ENCODE measurements at regions not wholly inside any gene's neighbourhood (a gene's known extent, or its start where the extent isn't known, plus 50 kb on each side); places are given as distances from the start of the nearest gene placed in this dataset.

DNA sequence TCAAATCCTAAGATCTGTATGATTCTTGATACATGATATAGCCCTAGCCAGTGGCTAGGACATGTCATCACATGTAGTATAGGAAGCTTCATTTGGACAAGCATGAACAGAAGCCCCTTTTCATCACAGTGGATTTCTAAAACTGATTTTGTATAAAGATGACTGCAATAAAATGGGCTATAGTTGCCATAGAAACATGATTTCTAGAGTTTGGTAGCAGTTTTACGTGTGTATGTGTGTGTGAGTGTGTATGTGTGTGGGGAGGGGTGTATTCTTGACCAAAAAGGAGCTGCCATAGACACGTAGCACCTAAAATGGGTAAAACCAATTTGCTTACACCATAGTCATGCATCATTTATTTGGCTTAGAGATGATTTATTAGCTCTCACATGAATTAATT, 200.5 kb upstream of the CNR1 start:
- no peaks in the 10 kb centered on the region for H3K36me3 Mint-ChIP-seq (ENCODE audit: low read depth)
- no peak overlapping the region for H3K27ac Mint-ChIP-seq
- DNase-seq (no peak), ATAC-seq (no peak)
- H3K9me3 ChIP-seq (ENCODE audit: control insufficient read depth, low read length, poor library complexity, severe bottlenecking), result no peaks in the 10 kb centered on the region
- H3K4me3 Mint-ChIP-seq, result no peak overlapping the region
- peaks cover 24% of the 10 kb centered on the region for H3K27me3 Mint-ChIP-seq
- H3K4me1 Mint-ChIP-seq, result no peaks in the 10 kb centered on the region

GRCh38 chr6:88365656-88366055, 199.5 kb upstream of the CNR1 start:
- DNase-seq (no peak), ATAC-seq (no peak)
- Mint-ChIP-seq H3K36me3 (ENCODE audit: low read depth) (no peaks in the 10 kb centered on the region), H3K27ac (no peak overlapping the region), H3K27me3 (peaks cover 20% of the 10 kb centered on the region), H3K4me1 (no peaks in the 10 kb centered on the region), H3K4me3 (no peak overlapping the region)
- no peaks in the 10 kb centered on the region for H3K9me3 ChIP-seq (ENCODE audit: control insufficient read depth, low read length, poor library complexity, severe bottlenecking)

- no peaks in the 10 kb centered on the region for H3K36me3 Mint-ChIP-seq (ENCODE audit: low read depth)
- no peak for DNase-seq
- no peak overlapping the region for H3K4me3 Mint-ChIP-seq
- H3K27ac Mint-ChIP-seq, result no peak overlapping the region
- ATAC-seq, result no peak
- peaks cover 20% of the 10 kb centered on the region for H3K27me3 Mint-ChIP-seq
- H3K9me3 ChIP-seq (ENCODE audit: control insufficient read depth, low read length, poor library complexity, severe bottlenecking), result no peaks in the 10 kb centered on the region
- H3K4me1 Mint-ChIP-seq, result no peaks in the 10 kb centered on the region
These were observed 199.1 kb upstream of the CNR1 start for GRCh38 chr6:88365230-88365629.

GRCh38 chr6:88361754-88362153, 195.6 kb upstream of the CNR1 start:
- no peaks in the 10 kb centered on the region for H3K4me1 Mint-ChIP-seq
- ATAC-seq (no peak), DNase-seq (no peak)
- H3K27ac Mint-ChIP-seq, result no peak overlapping the region
- no peak overlapping the region for H3K4me3 Mint-ChIP-seq
- H3K27me3 Mint-ChIP-seq, result peaks cover 20% of the 10 kb centered on the region
- no peaks in the 10 kb centered on the region for H3K36me3 Mint-ChIP-seq (ENCODE audit: low read depth)
- no peaks in the 10 kb centered on the region for H3K9me3 ChIP-seq (ENCODE audit: control insufficient read depth, low read length, poor library complexity, severe bottlenecking)

DNA sequence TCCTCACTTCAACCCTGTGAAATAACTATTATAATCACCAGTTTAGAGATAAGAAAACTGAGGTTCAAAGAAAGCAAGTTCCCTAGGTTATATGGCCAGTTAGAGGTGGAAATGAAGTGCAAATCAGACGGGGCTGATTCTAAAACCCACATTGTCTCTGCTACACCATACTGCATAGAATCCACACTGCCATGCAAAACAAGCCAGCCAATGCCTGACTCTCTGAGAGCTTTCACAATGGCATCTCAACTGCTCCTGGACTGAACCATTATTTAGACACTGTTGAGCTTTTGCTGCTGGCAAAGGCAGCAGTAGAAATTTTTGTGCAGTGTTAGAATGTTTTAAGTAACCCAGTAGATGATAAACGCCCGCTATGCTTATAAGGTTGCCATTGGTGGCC, 195.2 kb upstream of the CNR1 start:
- no peak for ATAC-seq
- H3K4me1 Mint-ChIP-seq, result no peaks in the 10 kb centered on the region
- H3K9me3 ChIP-seq (ENCODE audit: control insufficient read depth, low read length, poor library complexity, severe bottlenecking), result no peaks in the 10 kb centered on the region
- no peaks in the 10 kb centered on the region for H3K36me3 Mint-ChIP-seq (ENCODE audit: low read depth)
- H3K27ac Mint-ChIP-seq, result no peak overlapping the region
- H3K4me3 Mint-ChIP-seq, result no peak overlapping the region
- peaks cover 20% of the 10 kb centered on the region for H3K27me3 Mint-ChIP-seq
- DNase-seq, result no peak

- no peaks in the 10 kb centered on the region for H3K4me1 Mint-ChIP-seq
- H3K27me3 Mint-ChIP-seq, result peaks cover 11% of the 10 kb centered on the region
- no peaks in the 10 kb centered on the region for H3K36me3 Mint-ChIP-seq (ENCODE audit: low read depth)
- no peak overlapping the region for H3K27ac Mint-ChIP-seq
- no peak overlapping the region for H3K4me3 Mint-ChIP-seq
- H3K9me3 ChIP-seq (ENCODE audit: control insufficient read depth, low read length, poor library complexity, severe bottlenecking), result no peaks in the 10 kb centered on the region
- no peak for ATAC-seq
- DNase-seq, result no peak
These were observed 194.2 kb upstream of the CNR1 start for GRCh38 chr6:88360203-88360797.

DNA sequence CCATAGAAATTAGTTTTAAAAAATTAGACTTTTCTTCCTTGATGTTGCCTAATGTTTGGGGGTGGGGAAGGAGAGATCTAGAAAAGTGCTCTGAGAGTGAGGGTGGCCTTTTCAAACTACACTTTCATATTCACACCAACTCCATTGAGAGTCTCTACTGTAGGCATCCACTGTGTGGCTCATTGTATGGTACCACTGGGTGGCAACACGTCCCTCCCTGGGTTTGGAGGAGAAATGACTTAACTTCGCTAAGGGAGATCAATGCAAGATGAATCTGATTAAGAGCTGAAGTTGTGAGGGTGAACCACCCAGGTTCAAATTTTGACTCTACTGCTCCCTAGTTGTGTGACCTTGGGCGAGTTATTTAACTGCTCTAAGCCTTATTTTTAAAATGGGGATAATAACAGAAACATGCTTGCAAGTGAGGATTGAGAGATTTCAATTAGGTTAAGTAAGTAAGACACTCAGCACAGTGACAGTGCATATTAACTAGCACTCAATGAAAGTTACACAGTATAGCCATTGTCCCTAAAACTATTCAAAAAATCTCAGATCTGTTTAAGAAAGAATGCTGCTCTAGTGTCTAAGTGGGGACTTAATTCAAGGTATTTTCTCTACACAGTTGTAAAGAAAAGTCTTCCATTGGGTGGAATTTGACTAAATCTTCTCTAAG, 193.5 kb upstream of the CNR1 start:
- no peaks in the 10 kb centered on the region for H3K9me3 ChIP-seq (ENCODE audit: control insufficient read depth, low read length, poor library complexity, severe bottlenecking)
- no peak overlapping the region for H3K27ac Mint-ChIP-seq
- no peaks in the 10 kb centered on the region for H3K36me3 Mint-ChIP-seq (ENCODE audit: low read depth)
- peaks cover 7% of the 10 kb centered on the region for H3K27me3 Mint-ChIP-seq
- DNase-seq (no peak), ATAC-seq (no peak)
- H3K4me1 Mint-ChIP-seq, result no peaks in the 10 kb centered on the region
- no peak overlapping the region for H3K4me3 Mint-ChIP-seq

DNA sequence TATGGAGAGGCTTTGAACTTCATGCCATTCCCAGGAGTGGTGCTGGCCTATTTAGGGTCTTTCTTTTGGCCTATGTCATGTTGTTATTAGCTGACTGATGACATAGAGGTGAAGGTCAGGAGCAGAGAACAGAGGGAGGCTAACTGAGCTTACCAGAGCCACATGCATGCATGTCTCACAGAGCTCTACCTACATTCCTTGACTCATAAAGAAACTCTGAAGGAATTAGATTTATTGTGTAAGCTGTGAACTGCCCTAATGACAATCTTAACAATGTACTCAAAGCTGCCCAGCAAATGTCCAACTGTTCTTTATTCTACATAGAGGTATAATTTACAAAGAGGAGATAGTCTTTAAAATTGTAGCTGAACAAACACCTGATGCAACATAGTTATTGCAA, 192.7 kb upstream of the CNR1 start:
- no peak for ATAC-seq
- H3K27me3 Mint-ChIP-seq, result peaks cover 7% of the 10 kb centered on the region

GRCh38 chr6:88349511-88349910, 183.4 kb upstream of the CNR1 start:
- no peaks in the 10 kb centered on the region for H3K9me3 ChIP-seq (ENCODE audit: control insufficient read depth, low read length, poor library complexity, severe bottlenecking)
- no peak for DNase-seq
- no peaks in the 10 kb centered on the region for H3K36me3 Mint-ChIP-seq (ENCODE audit: low read depth)
- peaks cover 18% of the 10 kb centered on the region for H3K27me3 Mint-ChIP-seq
- no peak for ATAC-seq
- H3K4me3 Mint-ChIP-seq, result no peak overlapping the region
- no peaks in the 10 kb centered on the region for H3K4me1 Mint-ChIP-seq
- no peak overlapping the region for H3K27ac Mint-ChIP-seq

More for the DNA sequence above, 192.7 kb upstream of the CNR1 start:
- no peaks in the 10 kb centered on the region for H3K9me3 ChIP-seq (ENCODE audit: control insufficient read depth, low read length, poor library complexity, severe bottlenecking)
- no peaks in the 10 kb centered on the region for H3K4me1 Mint-ChIP-seq
- H3K36me3 Mint-ChIP-seq (ENCODE audit: low read depth), result no peaks in the 10 kb centered on the region
- no peak overlapping the region for H3K4me3 Mint-ChIP-seq
- DNase-seq, result no peak
- H3K27ac Mint-ChIP-seq, result no peak overlapping the region

GRCh38 chr6:88342336-88342735, 176.2 kb upstream of the CNR1 start:
- no peaks in the 10 kb centered on the region for H3K36me3 Mint-ChIP-seq (ENCODE audit: low read depth)
- H3K9me3 ChIP-seq (ENCODE audit: control insufficient read depth, low read length, poor library complexity, severe bottlenecking), result no peaks in the 10 kb centered on the region
- ATAC-seq (no peak), DNase-seq (no peak)
- H3K27ac Mint-ChIP-seq, result no peak overlapping the region
- no peaks in the 10 kb centered on the region for H3K4me1 Mint-ChIP-seq
- H3K4me3 Mint-ChIP-seq, result no peak overlapping the region
- H3K27me3 Mint-ChIP-seq, result peaks cover 11% of the 10 kb centered on the region

GRCh38 chr6:88339761-88340160, 173.6 kb upstream of the CNR1 start:
- no peaks in the 10 kb centered on the region for H3K9me3 ChIP-seq (ENCODE audit: control insufficient read depth, low read length, poor library complexity, severe bottlenecking)
- no peaks in the 10 kb centered on the region for H3K27me3 Mint-ChIP-seq
- ATAC-seq (no peak), DNase-seq (no peak)
- no peaks in the 10 kb centered on the region for H3K36me3 Mint-ChIP-seq (ENCODE audit: low read depth)
- H3K27ac Mint-ChIP-seq, result no peak overlapping the region
- H3K4me1 Mint-ChIP-seq, result no peaks in the 10 kb centered on the region
- H3K4me3 Mint-ChIP-seq, result no peak overlapping the region

- Mint-ChIP-seq H3K27me3 (peaks cover 45% of the 10 kb centered on the region), H3K27ac (no peak overlapping the region), H3K4me3 (no peak overlapping the region), H3K4me1 (no peaks in the 10 kb centered on the region), H3K36me3 (ENCODE audit: low read depth) (peaks cover 3% of the 10 kb centered on the region)
- H3K9me3 ChIP-seq (ENCODE audit: control insufficient read depth, low read length, poor library complexity, severe bottlenecking), result no peaks in the 10 kb centered on the region
- no peak for ATAC-seq
- DNase-seq, result no peak
These were observed 155.2 kb upstream of the CNR1 start for GRCh38 chr6:88321306-88321705.

DNA sequence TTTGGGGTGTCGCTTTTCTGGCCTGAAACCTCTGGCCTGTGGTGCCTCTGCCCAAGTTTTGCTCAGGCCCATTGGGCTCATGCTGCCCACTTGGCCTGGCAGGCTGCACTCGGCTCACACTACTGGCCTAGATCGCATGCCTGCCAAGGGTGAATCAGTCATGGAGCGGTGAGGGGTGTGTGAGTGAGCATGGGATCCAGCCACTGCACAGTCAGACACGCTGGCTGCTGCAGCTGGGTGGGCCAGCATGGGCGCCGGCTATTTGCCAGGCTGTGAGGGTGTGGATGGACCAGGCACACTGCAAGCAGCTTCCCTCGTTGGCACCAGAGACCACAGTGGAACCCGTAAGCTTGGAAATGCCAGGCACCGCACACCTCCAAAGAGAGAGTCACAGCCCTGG, 145.4 kb upstream of the CNR1 start:
- Mint-ChIP-seq H3K27me3 (peaks cover 20% of the 10 kb centered on the region), H3K27ac (no peak overlapping the region), H3K4me3 (no peak overlapping the region), H3K36me3 (ENCODE audit: low read depth) (no peaks in the 10 kb centered on the region), H3K4me1 (no peaks in the 10 kb centered on the region)
- ATAC-seq (no peak), DNase-seq (no peak)
- no peaks in the 10 kb centered on the region for H3K9me3 ChIP-seq (ENCODE audit: control insufficient read depth, low read length, poor library complexity, severe bottlenecking)

DNA sequence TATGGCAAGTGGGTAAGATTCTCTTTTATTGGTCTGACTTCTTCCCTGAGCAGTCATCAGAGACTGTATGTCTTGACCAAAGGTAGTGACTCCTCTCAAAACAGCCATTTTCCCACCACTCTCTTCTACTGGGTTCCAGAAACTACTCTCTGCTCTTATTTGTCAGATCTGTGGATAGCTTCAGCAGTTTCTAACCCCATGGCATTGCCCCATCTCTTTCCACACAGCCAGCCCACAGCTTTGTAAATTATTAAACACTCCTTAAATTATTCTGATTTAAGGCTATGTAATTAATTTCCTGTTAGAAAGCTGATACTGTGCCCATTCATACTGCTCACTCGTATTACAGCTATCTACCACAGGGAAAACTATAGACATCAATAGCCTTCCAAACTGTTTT, 138.4 kb upstream of the CNR1 start:
- Mint-ChIP-seq H3K27me3 (peaks cover 17% of the 10 kb centered on the region), H3K4me1 (no peaks in the 10 kb centered on the region), H3K4me3 (no peak overlapping the region), H3K36me3 (ENCODE audit: low read depth) (no peaks in the 10 kb centered on the region), H3K27ac (no peak overlapping the region)
- H3K9me3 ChIP-seq (ENCODE audit: control insufficient read depth, low read length, poor library complexity, severe bottlenecking), result no peaks in the 10 kb centered on the region
- DNase-seq, result no peak
- ATAC-seq, result no peak

Measured in T-helper 17 cell (primary cell).